H1 (cell line): ENCODE measurements at regions not wholly inside any gene's neighbourhood (a gene's known extent, or its start where the extent isn't known, plus 50 kb on each side); places are given as distances from the start of the nearest gene placed in this dataset.

Source experiments
- CTCF ChIA-PET: fragments of 300-600 bp; sonication (Branson Sonifier 250); formaldehyde crosslinking; loops from one replicate; lab custom pipeline; 2021; ENCODE audit not compliant: partially characterized antibody; lab: Charles Lee
- POLR2A ChIA-PET: fragments of 300-600 bp; sonication (Branson Sonifier 250); formaldehyde crosslinking; loops from one replicate; lab custom pipeline; 2021; ENCODE audit warnings: inconsistent platforms; ENCODE audit not compliant: partially characterized antibody; lab: Charles Lee
- DNase-seq, 2 experiments: peaks; one replicate each; pipeline versions ENCODE4 v3.0.0 to v3.0.0-alpha.2; 2010 to 2022; ENCODE audit warnings: low spot score in 2 of 2, low read depth in 1 of 2, mixed read lengths in 1 of 2
- FAIRE-seq: peaks from 2 replicates; lab custom pipeline; 2011; peaks lifted over from hg19 to GRCh38; lab: Jason Lieb, UNC
- H2AFZ ChIP-seq: 2 replicates; pipeline ENCODE4 v1.8.1; 2012; ENCODE audit warnings: low read length, inconsistent platforms
- H2AK5ac ChIP-seq: 2 replicates; pipeline ENCODE4 v1.6.1; 2013; ENCODE audit warnings: low read depth, low read length
- H2BK120ac ChIP-seq: replicated peaks from 2 replicates; pipeline ENCODE3; 2013; ENCODE audit warnings: low read depth, low read length, inconsistent platforms
- H2BK12ac ChIP-seq: 2 replicates; pipeline ENCODE4 v1.6.1; 2013; ENCODE audit warnings: low read depth, low read length
- H2BK15ac ChIP-seq: 2 replicates; pipeline ENCODE4 v1.6.1; 2013; ENCODE audit warnings: low read length
- H2BK20ac ChIP-seq: 2 replicates; pipeline ENCODE4 v1.6.1; 2013; ENCODE audit warnings: low read length
- H2BK5ac ChIP-seq: 2 replicates; pipeline ENCODE4 v1.6.1; 2013; ENCODE audit warnings: low read depth, low read length
- H3K14ac ChIP-seq: 2 replicates; pipeline ENCODE4 v1.6.1; 2013; ENCODE audit warnings: inconsistent platforms; ENCODE audit not compliant: insufficient read length
- H3K18ac ChIP-seq: 2 replicates; pipeline ENCODE4 v1.6.1; 2013; ENCODE audit warnings: low read length; ENCODE audit errors: extremely low read depth
- H3K23ac ChIP-seq: 2 replicates; pipeline ENCODE4 v1.6.1; 2013; ENCODE audit warnings: inconsistent platforms; ENCODE audit not compliant: insufficient read length
- H3K23me2 ChIP-seq: 2 replicates; pipeline ENCODE4 v1.6.1; 2013; ENCODE audit warnings: low read depth, low read length
- H3K27ac ChIP-seq: 2 replicates; pipeline ENCODE4 v1.6.1; 2011; ENCODE audit warnings: low read depth, low read length, inconsistent platforms
- H3K27me3 ChIP-seq, 4 experiments: replicated peaks in 1 of 4; 1 replicate in 1 of 4; 2 replicates in 3 of 4; pipeline versions ENCODE4 v1.6.1 to v1.8.1; 2011 to 2013; ENCODE audit warnings: low read length in 3 of 4, mild to moderate bottlenecking in 3 of 4, inconsistent platforms in 2 of 4, mixed read lengths in 2 of 4, moderate library complexity in 1 of 4; ENCODE audit not compliant: control insufficient read depth in 3 of 4, insufficient read depth in 3 of 4; ENCODE audit errors: extremely low read depth in 1 of 4
- H3K36me3 ChIP-seq, 4 experiments: 2 replicates each; pipeline versions ENCODE4 v1.6.1 to v1.8.1; 2011 to 2013; ENCODE audit warnings: mild to moderate bottlenecking in 4 of 4, low read length in 3 of 4, moderate library complexity in 2 of 4, control low read depth in 1 of 4, inconsistent platforms in 1 of 4; ENCODE audit not compliant: insufficient read depth in 4 of 4, control insufficient read depth in 2 of 4
- H3K4ac ChIP-seq: replicated peaks from 2 replicates; pipeline ENCODE3; 2013; ENCODE audit warnings: low read length, low read depth, mixed read lengths, inconsistent platforms; ENCODE audit not compliant: insufficient read length
- H3K4me1 ChIP-seq, 4 experiments: replicated peaks in 1 of 4; 1 replicate in 1 of 4; 2 replicates in 3 of 4; pipeline versions ENCODE4 v1.6.1 to v1.8.1; 2011 to 2013; ENCODE audit warnings: low read length in 3 of 4, inconsistent platforms in 2 of 4, mixed read lengths in 1 of 4; ENCODE audit not compliant: insufficient read depth in 4 of 4, control insufficient read depth in 3 of 4
- H3K4me2 ChIP-seq, 2 experiments: 2 replicates each; pipeline versions ENCODE4 v1.6.1 to v1.8.1; 2011 to 2013; ENCODE audit warnings: low read depth in 2 of 2, low read length in 2 of 2, control low read depth in 1 of 2, inconsistent platforms in 1 of 2, mild to moderate bottlenecking in 1 of 2; ENCODE audit not compliant: insufficient read depth in 1 of 2
- H3K4me3 ChIP-seq, 4 experiments: fragments of 200-600, 300-600 bp in 1 of 4; sonication (generic), shearing (Covaris generic), sonication (Bioruptor Twin) in 1 of 4; 2 replicates each; pipeline versions ENCODE4 v1.5.1 to v1.8.1; 2011 to 2016; ENCODE audit warnings: low read length in 4 of 4, low read depth in 3 of 4, control low read depth in 2 of 4, inconsistent platforms in 2 of 4, mild to moderate bottlenecking in 2 of 4, mixed read lengths in 1 of 4, moderate library complexity in 1 of 4; ENCODE audit not compliant: insufficient read depth in 2 of 4; ENCODE audit errors: extremely low read depth in 1 of 4
- H3K56ac ChIP-seq: replicated peaks from 2 replicates; pipeline ENCODE3; 2013; ENCODE audit warnings: low read depth, mild to moderate bottlenecking, mixed read lengths, low read length, inconsistent platforms; ENCODE audit not compliant: insufficient read length
- H3K79me1 ChIP-seq: 2 replicates; pipeline ENCODE4 v1.6.1; 2013; ENCODE audit warnings: low read depth, low read length, control low read depth
- H3K79me2 ChIP-seq, 2 experiments: 2 replicates each; pipeline versions ENCODE4 v1.6.1 to v1.8.1; 2012 to 2013; ENCODE audit warnings: low read length in 2 of 2, mild to moderate bottlenecking in 2 of 2, inconsistent platforms in 1 of 2; ENCODE audit not compliant: insufficient read depth in 2 of 2, control insufficient read depth in 1 of 2
- H3K9ac ChIP-seq, 4 experiments: replicated peaks in 1 of 4; 1 replicate in 1 of 4; 2 replicates in 3 of 4; pipeline versions ENCODE4 v1.6.1 to v1.8.1; 2011 to 2013; ENCODE audit warnings: low read depth in 3 of 4, low read length in 3 of 4, control low read depth in 2 of 4, mild to moderate bottlenecking in 2 of 4, moderate library complexity in 2 of 4, inconsistent platforms in 1 of 4; ENCODE audit errors: extremely low read depth in 1 of 4
- H3K9me3 ChIP-seq, 2 experiments: 2 replicates each; pipeline versions ENCODE4 v1.6.1 to v1.8.1; 2012 to 2013; ENCODE audit warnings: mild to moderate bottlenecking in 2 of 2, moderate library complexity in 2 of 2, control low read depth in 1 of 2, inconsistent platforms in 1 of 2, low read depth in 1 of 2, low read length in 1 of 2, mixed read lengths in 1 of 2; ENCODE audit not compliant: insufficient read depth in 2 of 2
- H4K20me1 ChIP-seq, 2 experiments: replicated peaks in 1 of 2; 2 replicates each; pipeline versions ENCODE3 to v1.8.1; 2011 to 2013; ENCODE audit warnings: inconsistent platforms in 2 of 2, low read length in 2 of 2, mild to moderate bottlenecking in 1 of 2; ENCODE audit not compliant: insufficient read depth in 2 of 2, control insufficient read depth in 1 of 2
- H4K5ac ChIP-seq: 2 replicates; pipeline ENCODE4 v1.6.1; 2013; ENCODE audit warnings: low read length, low read depth, mixed read lengths, inconsistent platforms; ENCODE audit not compliant: insufficient read length
- H4K8ac ChIP-seq: 2 replicates; pipeline ENCODE4 v1.8.0; 2013; ENCODE audit warnings: mild to moderate bottlenecking, moderate library complexity, low read length, inconsistent platforms; ENCODE audit not compliant: insufficient read depth; ENCODE audit errors: extremely low read depth
- H4K91ac ChIP-seq: replicated peaks from 2 replicates; pipeline ENCODE3; 2013; ENCODE audit warnings: low read length, mixed read lengths, inconsistent platforms; ENCODE audit not compliant: insufficient read length
- BACH1 ChIP-seq: IDR thresholded peaks from 2 replicates; pipeline ENCODE4 v1.6.1; 2012; ENCODE audit warnings: low read length, improper control_type of control experiment
- BRCA1 ChIP-seq: IDR thresholded peaks from 2 replicates; pipeline ENCODE4 v1.6.1; 2012; ENCODE audit warnings: low read depth, low read length, improper control_type of control experiment
- CHD1 ChIP-seq: IDR thresholded peaks from 2 replicates; pipeline ENCODE4 v1.6.1; 2012; ENCODE audit warnings: low read depth, low read length, improper control_type of control experiment
- EGR1 ChIP-seq: IDR thresholded peaks from 2 replicates; pipeline ENCODE4 v1.6.1; 2011; ENCODE audit warnings: low read depth, low read length, borderline replicate concordance
- GTF2F1 ChIP-seq: IDR thresholded peaks from 2 replicates; pipeline ENCODE4 v1.6.1; 2012; ENCODE audit warnings: low read depth, low read length, improper control_type of control experiment, borderline replicate concordance
- HDAC6 ChIP-seq: IDR thresholded peaks from one replicate; pipeline ENCODE4 v1.7.1; 2012; ENCODE audit warnings: low read depth, mild to moderate bottlenecking, inconsistent platforms, low read length, moderate library complexity
- RBBP5 ChIP-seq: IDR thresholded peaks from 2 replicates; pipeline ENCODE4 v1.7.1; 2012; ENCODE audit warnings: low read depth, mild to moderate bottlenecking, inconsistent platforms, low read length, moderate library complexity, borderline replicate concordance
- RFX5 ChIP-seq: IDR thresholded peaks from 2 replicates; pipeline ENCODE4 v1.6.1; 2011; ENCODE audit warnings: low read depth, low read length, improper control_type of control experiment, borderline replicate concordance
- RNF2 ChIP-seq: fragments of 200-900, 300-1000 bp; sonication (generic); IDR thresholded peaks from 2 replicates; pipeline ENCODE4 v1.7.1; 2016; ENCODE audit warnings: borderline replicate concordance, low read depth, mild to moderate bottlenecking, antibody characterized with exemption, low read length; ENCODE audit not compliant: poor library complexity, severe bottlenecking; ENCODE audit errors: missing control alignments
- SUZ12 ChIP-seq: fragments of 200-600 bp; sonication (generic); IDR thresholded peaks from 2 replicates; pipeline ENCODE4 v1.6.1; 2012; ENCODE audit warnings: mild to moderate bottlenecking, inconsistent platforms, low read length, moderate library complexity, mixed read lengths
- ZNF274 ChIP-seq: IDR thresholded peaks from 2 replicates; pipeline ENCODE4 v1.7.0; 2012; ENCODE audit warnings: low read length, borderline replicate concordance; ENCODE audit errors: extremely low read depth
- WGBS, 2 experiments: shearing (Covaris generic) in 1 of 2; methylation state at CpG; one replicate each; pipeline versions ENCODE4 v1.1.6 to v1.1.7; 2013 to 2015; ENCODE audit warnings: low lambda C conversion rate in 2 of 2, mixed read lengths in 2 of 2, inconsistent platforms in 1 of 2, low coverage in 1 of 2, missing lambda C conversion rate in 1 of 2; ENCODE audit not compliant: insufficient replicate concordance in 2 of 2, insufficient coverage in 1 of 2, insufficient read length in 1 of 2; ENCODE audit errors: extremely low coverage in 1 of 2, missing lambda C conversion rate in 1 of 2; 5-methylcytosine and 5-hydroxymethylcytosine counted together
- TF ChIP-seq, protein P1 (sequence below): IDR thresholded peaks from 2 replicates; pipeline ENCODE4 v1.6.1; 2011; ENCODE audit warnings: low read depth, mild to moderate bottlenecking, low read length; ENCODE audit not compliant: insufficient read depth
- TF ChIP-seq, protein P2 (sequence below): IDR thresholded peaks from 2 replicates; pipeline ENCODE4 v1.6.1; 2012; ENCODE audit warnings: inconsistent platforms

GRCh38 chr21:15333136-15333710 is 268.4 kb upstream of the NRIP1 start:
- Histone ChIP-seq H3K23ac (no peak overlapping the region), H2BK15ac (no peak overlapping the region), H3K56ac (no peak overlapping the region), H3K79me2 (no peaks in the 10 kb centered on the region), H2AK5ac (no peak overlapping the region), H3K27ac (no peak overlapping the region), H3K14ac (no peak overlapping the region), H3K4me3 (no peak overlapping the region), H3K4me1 (no peaks in the 10 kb centered on the region), H2BK120ac (no peak overlapping the region), H4K5ac (no peak overlapping the region), H4K8ac (no peak overlapping the region), H3K18ac (no peak overlapping the region), H2BK5ac (no peak overlapping the region), H4K91ac (no peak overlapping the region), H3K9me3 (no peaks in the 10 kb centered on the region), H2BK12ac (no peak overlapping the region), H3K4me2 (no peak overlapping the region), H3K79me1 (no peaks in the 10 kb centered on the region), H2BK20ac (no peak overlapping the region), H4K20me1 (no peaks in the 10 kb centered on the region), H2AFZ (no peak overlapping the region), H3K27me3 (no peaks in the 10 kb centered on the region), H3K36me3 (no peaks in the 10 kb centered on the region), H3K4ac (no peak overlapping the region), H3K9ac (no peak overlapping the region), H3K23me2 (no peaks in the 10 kb centered on the region)
- DNase-seq (no peak), FAIRE-seq (no peak)
- ChIA-PET CTCF (no interaction called here), POLR2A (no interaction called here)
- WGBS, 2 experiments, result 93% methylated on average over 1 of the region's 1 CpG; no CpG with 5 or more reads in 1 of the 2 experiments
- TF ChIP-seq SUZ12 (no peak), BRCA1 (no peak), RBBP5 (no peak), GTF2F1 (no peak), EGR1 (no peak), BACH1 (no peak), CHD1 (no peak), RFX5 (no peak), ZNF274 (no peak), RNF2 (no peak), HDAC6 (no peak)
- TF ChIP-seq, protein P1, sequence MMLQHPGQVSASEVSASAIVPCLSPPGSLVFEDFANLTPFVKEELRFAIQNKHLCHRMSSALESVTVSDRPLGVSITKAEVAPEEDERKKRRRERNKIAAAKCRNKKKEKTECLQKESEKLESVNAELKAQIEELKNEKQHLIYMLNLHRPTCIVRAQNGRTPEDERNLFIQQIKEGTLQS, result no peak
- TF ChIP-seq, protein P2, sequence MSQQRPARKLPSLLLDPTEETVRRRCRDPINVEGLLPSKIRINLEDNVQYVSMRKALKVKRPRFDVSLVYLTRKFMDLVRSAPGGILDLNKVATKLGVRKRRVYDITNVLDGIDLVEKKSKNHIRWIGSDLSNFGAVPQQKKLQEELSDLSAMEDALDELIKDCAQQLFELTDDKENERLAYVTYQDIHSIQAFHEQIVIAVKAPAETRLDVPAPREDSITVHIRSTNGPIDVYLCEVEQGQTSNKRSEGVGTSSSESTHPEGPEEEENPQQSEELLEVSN, result no peak
